WTC11 (cell line): ENCODE measurements at regions not wholly inside any gene's neighbourhood (a gene's known extent, or its start where the extent isn't known, plus 50 kb on each side); places are given as distances from the start of the nearest gene placed in this dataset.

ENCODE experiments used
- ATAC-seq: fragments of 200-7000 bp; cut with Tn5 transposase; 2 replicates; pipeline ENCODE4 v1.10.0; 2021; ENCODE audit warnings: mild to moderate bottlenecking, moderate library complexity
- CTCF ChIA-PET: fragments of 300-600 bp; sonication (Branson Sonifier 250); formaldehyde crosslinking; loops from one replicate; lab custom pipeline; 2021; ENCODE audit warnings: antibody characterized with exemption; lab: Charles Lee
- POLR2A ChIA-PET: fragments of 350-600 bp; sonication (Branson Sonifier 250); formaldehyde crosslinking; loops from one replicate; lab custom pipeline; 2021; ENCODE audit warnings: antibody characterized with exemption; lab: Charles Lee
- DNase-seq: peaks from one replicate; pipeline ENCODE4 v3.0.0; 2021; ENCODE audit warnings: low spot score
- H3K27ac Mint-ChIP-seq: 2 replicates; pipeline ENCODE4 v1.8.0; 2021; ENCODE audit warnings: mixed read lengths
- H3K27me3 Mint-ChIP-seq: 2 replicates; pipeline ENCODE4 v1.8.0; 2021; ENCODE audit warnings: low read depth, mild to moderate bottlenecking, moderate library complexity, mixed read lengths
- H3K36me3 Mint-ChIP-seq: 2 replicates; pipeline ENCODE4 v1.8.0; 2021; ENCODE audit warnings: mixed read lengths
- H3K4me1 Mint-ChIP-seq: 2 replicates; pipeline ENCODE4 v1.8.0; 2022; ENCODE audit warnings: mixed read lengths
- H3K4me3 Mint-ChIP-seq: 2 replicates; pipeline ENCODE4 v1.8.0; 2021; ENCODE audit warnings: mild to moderate bottlenecking, moderate library complexity, mixed read lengths
- H3K9me3 Mint-ChIP-seq: 2 replicates; pipeline ENCODE4 v1.8.0; 2021; ENCODE audit warnings: mixed read lengths
- ATF3 ChIP-seq: sonication (generic); formaldehyde crosslinking; conservative IDR thresholded peaks from 2 replicates; pipeline ENCODE4 v1.8.1; 2022; ENCODE audit warnings: mild to moderate bottlenecking, missing genetic modification reagents
- CBFB ChIP-seq: sonication (generic); formaldehyde crosslinking; IDR thresholded peaks from 2 replicates; pipeline ENCODE4 v1.8.1; 2022; ENCODE audit warnings: mild to moderate bottlenecking, low read depth, missing genetic modification reagents
- CREM ChIP-seq: sonication (generic); formaldehyde crosslinking; IDR thresholded peaks from 2 replicates; pipeline ENCODE4 v1.8.1; 2022; ENCODE audit warnings: mild to moderate bottlenecking, missing genetic modification reagents, moderate library complexity
- E2F4 ChIP-seq: sonication (generic); formaldehyde crosslinking; IDR thresholded peaks from 2 replicates; pipeline ENCODE4 v1.8.1; 2022; ENCODE audit warnings: low read depth, mild to moderate bottlenecking, moderate library complexity, missing genetic modification reagents, borderline replicate concordance
- FOXJ3 ChIP-seq: sonication (generic); formaldehyde crosslinking; IDR thresholded peaks from 2 replicates; pipeline ENCODE4 v1.9.0; 2021; ENCODE audit warnings: missing genetic modification reagents, mild to moderate bottlenecking, borderline replicate concordance
- FOXP4 ChIP-seq: sonication (generic); formaldehyde crosslinking; IDR thresholded peaks from 2 replicates; pipeline ENCODE4 v1.8.0; 2022; ENCODE audit warnings: mild to moderate bottlenecking, missing genetic modification reagents
- GRHL2 ChIP-seq: fragments of 250-450 bp; sonication (Bioruptor Pico); IDR thresholded peaks from 2 replicates; pipeline ENCODE4 v1.8.0; 2022; ENCODE audit warnings: mild to moderate bottlenecking, moderate library complexity; ENCODE audit not compliant: insufficient replicate concordance, severe bottlenecking
- IRF1 ChIP-seq: sonication (generic); formaldehyde crosslinking; IDR thresholded peaks from 2 replicates; pipeline ENCODE4 v1.8.0; 2023; ENCODE audit warnings: missing genetic modification reagents
- MLX ChIP-seq: sonication (generic); formaldehyde crosslinking; IDR thresholded peaks from 2 replicates; pipeline ENCODE4 v1.8.1; 2023; ENCODE audit warnings: mild to moderate bottlenecking, missing genetic modification reagents, moderate library complexity
- PRDM15 ChIP-seq: sonication (generic); formaldehyde crosslinking; IDR thresholded peaks from 2 replicates; pipeline ENCODE4 v1.8.0; 2022; ENCODE audit warnings: missing genetic modification reagents
- PREB ChIP-seq: sonication (generic); formaldehyde crosslinking; IDR thresholded peaks from 2 replicates; pipeline ENCODE4 v1.8.1; 2022; ENCODE audit warnings: mild to moderate bottlenecking, missing genetic modification reagents, moderate library complexity, borderline replicate concordance
- ZNF671 ChIP-seq: fragments of 250-450 bp; sonication (Bioruptor Pico); IDR thresholded peaks from 2 replicates; pipeline ENCODE4 v1.8.0; 2021; ENCODE audit warnings: mild to moderate bottlenecking
- ZSCAN18 ChIP-seq: fragments of 250-450 bp; sonication (Bioruptor Pico); IDR thresholded peaks from 2 replicates; pipeline ENCODE4 v2.1.2; 2022; ENCODE audit warnings: mild to moderate bottlenecking, moderate library complexity

GRCh38 chr12:114293571-114294302 lies 112.2 kb downstream of the TBX5 start (continued):
- TF ChIP-seq FOXP4 (CRISPR knock-in tag): no peak
- TF ChIP-seq CREM: no peak
- TF ChIP-seq PREB: no peak
- TF ChIP-seq ZNF671: no peak
- TF ChIP-seq IRF1: no peak

GRCh38 chr12:114293073-114293472 lies 112.9 kb downstream of the TBX5 start:
- Mint-ChIP-seq H3K27me3 (peaks cover 5% of the 10 kb centered on the region), H3K4me1 (peaks cover 10% of the 10 kb centered on the region), H3K9me3 (peaks cover 31% of the 10 kb centered on the region), H3K36me3 (peaks cover 9% of the 10 kb centered on the region), H3K27ac (no peak overlapping the region), H3K4me3 (no peak overlapping the region)
- TF ChIP-seq CBFB (CRISPR knock-in tag) (no peak), GRHL2 (CRISPR knock-in tag) (no peak), MLX (no peak), PRDM15 (no peak), E2F4 (CRISPR knock-in tag) (no peak), FOXJ3 (CRISPR knock-in tag) (no peak), ATF3 (CRISPR knock-in tag) (no peak), ZSCAN18 (CRISPR knock-in tag) (no peak)
- ATAC-seq: no peak
- ChIA-PET CTCF (no interaction called here), POLR2A (no interaction called here)
- no peak for DNase-seq
